Pancreas (tissue), 10 donors: ENCODE measurements at regions not wholly inside any gene's neighbourhood (a gene's known extent, or its start where the extent isn't known, plus 50 kb on each side); places are given as distances from the start of the nearest gene placed in this dataset.

Experiments
- ATAC-seq, 4 donors: fragments of 200-7000 bp; cut with Tn5 transposase; one replicate each; pipeline versions ENCODE4 v1.8.0 to v1.9.1; 2020; ENCODE audit warnings: mild to moderate bottlenecking in 4 of 4, moderate library complexity in 4 of 4
- DNase-seq, 6 donors: peaks; one replicate each; pipeline ENCODE4 v3.0.0-alpha.2; 2020
- FAIRE-seq: peaks from 2 replicates; lab custom pipeline; 2012; peaks lifted over from hg19 to GRCh38; lab: Jason Lieb, UNC
- H3K27ac ChIP-seq, 4 donors: fragments of 200-600 bp; sonication (generic); 1 replicate in 3 of 4; 2 replicates in 1 of 4; pipeline versions ENCODE4 v1.5.0 to v1.8.0; 2020
- H3K27me3 ChIP-seq, 4 donors: fragments of 200-600 bp; one replicate each; pipeline ENCODE4 v1.8.0; 2021
- H3K36me3 ChIP-seq, 3 donors: fragments of 200-600 bp; sonication (generic) in 1 of 3; one replicate each; pipeline versions ENCODE4 v1.5.0 to v1.8.0; 2020 to 2021
- H3K4me1 ChIP-seq, 3 donors: fragments of 200-600 bp; one replicate each; pipeline ENCODE4 v1.8.0; 2021
- H3K4me3 ChIP-seq, 4 donors: fragments of 200-600 bp; sonication (generic) in 2 of 4; one replicate each; pipeline versions ENCODE4 v1.5.0 to v1.8.0; 2020 to 2021
- H3K9me3 ChIP-seq, 4 donors: fragments of 200-600 bp; one replicate each; pipeline ENCODE4 v1.8.0; 2021
- WGBS, 2 donors: extraction: QIAGEN DNeasy Blood & Tissue Kit; methylation state at CpG; one replicate each; pipeline ENCODE4 v1.1.7; 2013; 5-methylcytosine and 5-hydroxymethylcytosine counted together
- intact Hi-C, 3 donors: fragments of 100-400 bp; cut with DNase I; formaldehyde crosslinking; loops; one replicate each; pipeline versions ENCODE4 v1.11.1 to v1.14.2; 2022
- TF ChIP-seq, protein P1 (sequence below), 4 donors: fragments of 200-600 bp; sonication (generic) in 3 of 4; IDR thresholded peaks; one replicate each; pipeline versions ENCODE4 v1.5.0 to v1.8.0; 2021; ENCODE audit warnings: antibody characterized with exemption in 4 of 4
- donor health status: healthy with polysubstance abuse.
- donor health status: DM: no; HTN: no; CAD: no; lungs with moderate emphysema.
- donor health status: DM: no; HTN: no; CAD: no.
- donor health status: control.
- donor health status: control.
- donor health status: Bipolar disorder and iron deficiency.
- donor health status: DM: yes; HTN: yes; CAD: no.
- donor health status: DM: no; HTN: no; CAD: no.
- donor health status: DM: no; HTN: no; CAD: no.
- donor health status: DM: yes; HTN: yes; CAD: no.

DNA sequence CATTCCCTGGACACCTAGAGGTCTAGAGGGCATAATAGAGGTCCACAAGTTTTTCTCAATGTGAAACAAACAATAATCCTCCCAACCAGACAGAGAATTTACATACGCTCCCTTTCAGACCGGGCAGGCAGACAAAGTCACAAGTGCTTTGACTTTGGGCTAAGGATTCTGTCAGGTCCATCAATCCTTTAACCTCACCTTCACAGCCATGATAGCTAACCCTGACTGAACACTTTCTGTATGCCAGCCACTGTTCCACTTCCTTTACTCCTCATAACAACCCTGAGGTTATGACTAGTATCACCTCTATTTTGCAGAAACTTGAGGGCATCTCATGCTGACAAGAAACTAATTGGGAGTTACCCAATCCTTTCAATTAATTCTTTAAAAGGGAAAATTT is 118.8 kb upstream of the AFF2 start:
- Histone ChIP-seq H3K9me3 (no peaks in the 10 kb centered on the region), H3K27me3 (no peaks in the 10 kb centered on the region), H3K4me3 (no peak overlapping the region), H3K36me3 (no peaks in the 10 kb centered on the region), H3K27ac (no peak overlapping the region), H3K4me1 (no peaks in the 10 kb centered on the region)
- 47 to 59% methylated on average over 2 of the region's 2 CpGs for WGBS, 2 donors
- FAIRE-seq = no peak
- ATAC-seq = no peak
- no peak for DNase-seq
- intact Hi-C loops = no loop called here
- TF ChIP-seq, protein P1, sequence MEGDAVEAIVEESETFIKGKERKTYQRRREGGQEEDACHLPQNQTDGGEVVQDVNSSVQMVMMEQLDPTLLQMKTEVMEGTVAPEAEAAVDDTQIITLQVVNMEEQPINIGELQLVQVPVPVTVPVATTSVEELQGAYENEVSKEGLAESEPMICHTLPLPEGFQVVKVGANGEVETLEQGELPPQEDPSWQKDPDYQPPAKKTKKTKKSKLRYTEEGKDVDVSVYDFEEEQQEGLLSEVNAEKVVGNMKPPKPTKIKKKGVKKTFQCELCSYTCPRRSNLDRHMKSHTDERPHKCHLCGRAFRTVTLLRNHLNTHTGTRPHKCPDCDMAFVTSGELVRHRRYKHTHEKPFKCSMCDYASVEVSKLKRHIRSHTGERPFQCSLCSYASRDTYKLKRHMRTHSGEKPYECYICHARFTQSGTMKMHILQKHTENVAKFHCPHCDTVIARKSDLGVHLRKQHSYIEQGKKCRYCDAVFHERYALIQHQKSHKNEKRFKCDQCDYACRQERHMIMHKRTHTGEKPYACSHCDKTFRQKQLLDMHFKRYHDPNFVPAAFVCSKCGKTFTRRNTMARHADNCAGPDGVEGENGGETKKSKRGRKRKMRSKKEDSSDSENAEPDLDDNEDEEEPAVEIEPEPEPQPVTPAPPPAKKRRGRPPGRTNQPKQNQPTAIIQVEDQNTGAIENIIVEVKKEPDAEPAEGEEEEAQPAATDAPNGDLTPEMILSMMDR (IDR thresholded peaks at IDR 0.05) = no peak

DNA sequence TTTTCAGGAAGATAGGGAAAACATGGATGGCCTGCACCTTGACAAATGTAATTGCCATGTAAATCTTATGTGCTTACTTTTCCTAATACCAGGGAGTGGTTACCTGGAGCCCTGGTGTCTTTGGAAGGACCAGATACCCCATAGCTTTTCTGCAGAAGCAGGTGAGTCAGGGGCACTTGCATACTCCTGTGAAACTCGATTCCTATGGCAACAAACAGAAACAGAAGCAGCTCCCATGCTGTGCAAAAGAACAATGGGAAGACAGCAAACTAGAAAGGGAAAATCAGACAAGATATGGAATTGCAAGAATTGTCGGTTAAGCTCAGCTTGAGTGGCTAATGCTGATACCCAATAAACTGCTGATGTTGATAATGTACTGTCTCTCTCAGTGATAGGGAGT is 117.4 kb upstream of the AFF2 start:
- H3K4me1 ChIP-seq = no peaks in the 10 kb centered on the region
- intact Hi-C loops = no loop called here
- DNase-seq = no peak
- no peaks in the 10 kb centered on the region for H3K27me3 ChIP-seq
- no peaks in the 10 kb centered on the region for H3K36me3 ChIP-seq
- H3K4me3 ChIP-seq = no peak overlapping the region
- no peak overlapping the region for H3K27ac ChIP-seq
- TF ChIP-seq, protein P1 (IDR thresholded peaks at IDR 0.05) = no peak
- H3K9me3 ChIP-seq = no peaks in the 10 kb centered on the region
- WGBS, 2 donors = 32 to 38% methylated on average over 2 of the region's 2 CpGs
- FAIRE-seq = no peak
- ATAC-seq = no peak

DNA sequence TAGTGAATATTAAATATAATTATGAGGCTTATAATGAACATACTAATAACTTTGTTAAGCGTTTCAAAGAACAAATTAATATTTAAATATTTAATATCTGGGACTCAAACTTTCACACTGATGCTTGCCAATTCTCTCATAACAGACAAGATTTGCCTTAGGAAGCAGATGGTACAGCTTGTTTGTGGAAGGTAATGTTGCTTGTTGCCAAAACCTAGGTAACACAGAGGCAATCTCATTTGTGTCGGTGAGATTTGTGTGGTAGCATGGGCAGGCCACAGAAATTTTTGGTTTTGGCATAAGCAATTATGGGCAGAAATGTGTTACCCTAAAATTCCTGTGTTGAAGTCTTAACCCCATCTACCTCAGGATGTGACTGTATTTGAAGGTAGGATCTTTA is 114.9 kb upstream of the AFF2 start:
- ATAC-seq (no peak), FAIRE-seq (no peak), DNase-seq (no peak)
- TF ChIP-seq, protein P1 (IDR thresholded peaks at IDR 0.05) = no peak
- intact Hi-C loops = no loop called here
- WGBS, 2 donors = 44 to 70% methylated on average over 2 of the region's 2 CpGs
- Histone ChIP-seq H3K36me3 (no peaks in the 10 kb centered on the region), H3K27me3 (no peaks in the 10 kb centered on the region), H3K4me3 (no peak overlapping the region), H3K4me1 (no peaks in the 10 kb centered on the region), H3K27ac (no peak overlapping the region), H3K9me3 (no peaks in the 10 kb centered on the region)

DNA sequence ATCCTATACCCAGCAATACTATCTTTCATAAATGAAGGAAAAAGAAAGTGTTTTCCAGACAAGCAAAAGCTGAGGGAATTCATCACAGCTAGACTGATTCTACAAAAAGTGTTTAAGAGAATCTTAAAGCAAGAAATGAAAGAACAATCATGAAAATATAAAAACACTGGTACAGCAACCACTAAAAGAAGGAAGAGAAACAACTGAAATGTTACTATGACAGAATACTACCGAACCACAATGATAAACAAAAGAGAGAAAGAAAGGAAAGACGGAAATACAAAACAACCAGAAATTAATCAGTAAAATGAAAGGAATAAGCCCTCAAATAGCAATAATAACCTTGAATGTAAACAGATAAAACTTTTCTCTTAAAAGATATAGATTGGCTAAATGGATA is 110.8 kb upstream of the AFF2 start:
- Histone ChIP-seq H3K4me1 (no peaks in the 10 kb centered on the region), H3K36me3 (no peaks in the 10 kb centered on the region), H3K9me3 (no peaks in the 10 kb centered on the region), H3K4me3 (no peak overlapping the region), H3K27ac (no peak overlapping the region), H3K27me3 (no peaks in the 10 kb centered on the region)
- intact Hi-C loops = no loop called here
- TF ChIP-seq, protein P1 (IDR thresholded peaks at IDR 0.05) = no peak
- FAIRE-seq (no peak), ATAC-seq (no peak), DNase-seq (no peak)
- 54 to 63% methylated on average over 2 of the region's 2 CpGs for WGBS, 2 donors

DNA sequence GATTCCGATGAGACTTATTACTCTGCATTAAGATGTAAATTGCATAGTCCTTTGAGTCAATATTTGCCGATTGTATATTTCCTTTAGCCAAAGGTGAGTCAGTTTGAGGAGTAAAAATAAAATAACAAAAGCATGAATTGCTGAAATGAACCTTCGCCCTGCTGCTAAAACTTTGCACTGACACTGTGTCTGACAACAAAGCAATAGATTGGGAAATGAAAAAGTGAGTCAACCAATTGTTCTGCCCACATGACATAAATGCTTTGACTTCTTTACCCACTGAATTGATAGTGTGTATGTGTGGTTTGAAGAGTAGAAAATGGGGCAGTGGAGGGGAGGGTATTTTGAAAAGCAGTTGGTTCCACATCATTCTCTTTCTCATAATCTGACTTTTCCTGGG is 88.4 kb upstream of the AFF2 start:
- H3K27me3 ChIP-seq = peaks cover 0 to 16% (median 0%) of the 10 kb centered on the region in 4 donors
- no peak overlapping the region for H3K27ac ChIP-seq
- WGBS, 2 donors = 38 to 48% methylated on average over 3 of the region's 3 CpGs
- no peaks in the 10 kb centered on the region for H3K36me3 ChIP-seq
- H3K4me3 ChIP-seq = no peak overlapping the region
- no peaks in the 10 kb centered on the region for H3K4me1 ChIP-seq
- TF ChIP-seq, protein P1 (IDR thresholded peaks at IDR 0.05) = no peak
- FAIRE-seq (no peak), DNase-seq (no peak), ATAC-seq (no peak)
- intact Hi-C loops = no loop called here
- H3K9me3 ChIP-seq = no peaks in the 10 kb centered on the region
